HG02759 (cell line): ENCODE measurements at regions not wholly inside any gene's neighbourhood (a gene's known extent, or its start where the extent isn't known, plus 50 kb on each side); places are given as distances from the start of the nearest gene placed in this dataset.

Source experiments
- ATAC-seq: cut with Tn5 transposase; IDR thresholded peaks from one replicate; pipeline ENCODE4 v1.9.1; 2021; ENCODE audit warnings: mild to moderate bottlenecking, moderate library complexity; ENCODE audit not compliant: unreplicated experiment

- no peak for ATAC-seq
These were observed 1669.7 kb upstream of the LRRTM1 start for GRCh38 chr2:81974216-81974615.

- ATAC-seq = no peak
These were observed 1638.3 kb upstream of the LRRTM1 start for GRCh38 chr2:81942876-81943275.

- ATAC-seq = no peak
These were observed 1637.7 kb upstream of the LRRTM1 start for GRCh38 chr2:81942136-81942680.

GRCh38 chr2:81940266-81940955, 1635.9 kb upstream of the LRRTM1 start:
- ATAC-seq = no peak

GRCh38 chr2:81937944-81938343, 1633.4 kb upstream of the LRRTM1 start:
- no peak for ATAC-seq

GRCh38 chr2:81903534-81903933, 1599.0 kb upstream of the LRRTM1 start:
- no peak for ATAC-seq

GRCh38 chr2:81901017-81901416, 1596.5 kb upstream of the LRRTM1 start:
- no peak for ATAC-seq

- ATAC-seq = no peak
These were observed 1591.2 kb upstream of the LRRTM1 start for GRCh38 chr2:81895620-81896250.

GRCh38 chr2:81894451-81894990, 1590.0 kb upstream of the LRRTM1 start:
- ATAC-seq = no peak

GRCh38 chr2:81876624-81877023, 1572.1 kb upstream of the LRRTM1 start:
- no peak for ATAC-seq

GRCh38 chr2:81872006-81872405, 1567.5 kb upstream of the LRRTM1 start:
- ATAC-seq = no peak

GRCh38 chr2:81870119-81870518, 1565.6 kb upstream of the LRRTM1 start:
- no peak for ATAC-seq

- ATAC-seq = no peak
These were observed 1554.4 kb upstream of the LRRTM1 start for GRCh38 chr2:81858998-81859397.

- no peak for ATAC-seq
These were observed 1548.8 kb upstream of the LRRTM1 start for GRCh38 chr2:81853341-81853740.

- ATAC-seq = no peak
These were observed 1548.1 kb upstream of the LRRTM1 start for GRCh38 chr2:81852651-81853050.

- ATAC-seq = no peak
These were observed 1535.2 kb upstream of the LRRTM1 start for GRCh38 chr2:81839780-81840179.

GRCh38 chr2:81835321-81836000, 1530.9 kb upstream of the LRRTM1 start:
- ATAC-seq = no peak

GRCh38 chr2:81786811-81787210, 1482.3 kb upstream of the LRRTM1 start:
- no peak for ATAC-seq

GRCh38 chr2:81767187-81767912, 1462.8 kb upstream of the LRRTM1 start:
- no peak for ATAC-seq

GRCh38 chr2:81747481-81748070, 1443.0 kb upstream of the LRRTM1 start:
- no peak for ATAC-seq

GRCh38 chr2:81739966-81740365, 1435.4 kb upstream of the LRRTM1 start:
- no peak for ATAC-seq
